ENCODE measurements at regions not wholly inside any gene's neighbourhood (a gene's known extent, or its start where the extent isn't known, plus 50 kb on each side); places are given as distances from the start of the nearest gene placed in this dataset.

- TF ChIP-seq CTCF (IDR thresholded peaks at IDR 0.05) (no peak), EP300 (IDR thresholded peaks at IDR 0.05) (no peak), POLR2A (IDR thresholded peaks at IDR 0.05) (no peak)
Observed at GRCh38 chr16:29126057-29126494, 141.2 kb downstream of the LAT start.

Measured in suprapubic skin (tissue), 3 donors.